Skin of body (tissue), 1 donor: ENCODE measurements at regions not wholly inside any gene's neighbourhood (a gene's known extent, or its start where the extent isn't known, plus 50 kb on each side); places are given as distances from the start of the nearest gene placed in this dataset.
"Not testable (repeated sequence)": the region's sequence is repeated elsewhere in the genome, so short reads cannot be mapped to it uniquely, and the experiment has no call there.

Source experiments
- DNase-seq: peaks from one replicate; lab custom pipeline; 2025; lab: John Stamatoyannopoulos, UW

- peak; percentile 25 for DNase-seq
Observed at GRCh38 chr10:6699336-6699735, 119.3 kb upstream of the PRKCQ start.

GRCh38 chr10:6695519-6695918 is 115.4 kb upstream of the PRKCQ start:
- DNase-seq, result no peak

GRCh38 chr10:6694447-6695140 is 114.5 kb upstream of the PRKCQ start:
- DNase-seq, result no peak

GRCh38 chr10:6692856-6693255 is 112.8 kb upstream of the PRKCQ start:
- no peak for DNase-seq

- no peak for DNase-seq
Observed at GRCh38 chr10:6692103-6692502, 112.0 kb upstream of the PRKCQ start.

- DNase-seq, result no peak
Observed at GRCh38 chr10:6689036-6689435, 109.0 kb upstream of the PRKCQ start.

GRCh38 chr10:6680735-6681134 is 100.7 kb upstream of the PRKCQ start:
- DNase-seq, result no peak

GRCh38 chr10:6678956-6679355 is 98.9 kb upstream of the PRKCQ start:
- DNase-seq, result no peak

- peak; percentile 8 for DNase-seq
Observed at GRCh38 chr10:6678211-6678803, 98.2 kb upstream of the PRKCQ start.

GRCh38 chr10:6677129-6677528 is 97.1 kb upstream of the PRKCQ start:
- not testable (repeated sequence) for DNase-seq

- no peak for DNase-seq
Observed at GRCh38 chr10:6674291-6674690, 94.2 kb upstream of the PRKCQ start.

GRCh38 chr10:6671976-6672375 is 91.9 kb upstream of the PRKCQ start:
- no peak for DNase-seq

- peak; percentile 56 for DNase-seq
Observed at GRCh38 chr10:6669269-6669859, 89.3 kb upstream of the PRKCQ start.

- peak; percentile 42 for DNase-seq
Observed at GRCh38 chr10:6667679-6668270, 87.7 kb upstream of the PRKCQ start.

- DNase-seq, result no peak
Observed at GRCh38 chr10:6667150-6667549, 87.1 kb upstream of the PRKCQ start.

GRCh38 chr10:6665847-6666246 is 85.8 kb upstream of the PRKCQ start:
- DNase-seq, result no peak

GRCh38 chr10:6660460-6660859 is 80.4 kb upstream of the PRKCQ start:
- no peak for DNase-seq

GRCh38 chr10:6659451-6659850 is 79.4 kb upstream of the PRKCQ start:
- DNase-seq, result no peak

GRCh38 chr10:6657669-6658068 is 77.6 kb upstream of the PRKCQ start:
- no peak for DNase-seq

- DNase-seq, result no peak
Observed at GRCh38 chr10:6657196-6657595, 77.1 kb upstream of the PRKCQ start.

GRCh38 chr10:6654571-6654970 is 74.5 kb upstream of the PRKCQ start:
- DNase-seq, result no peak

GRCh38 chr10:6650586-6650985 is 70.5 kb upstream of the PRKCQ start:
- no peak for DNase-seq

GRCh38 chr10:6649903-6650302 is 69.8 kb upstream of the PRKCQ start:
- DNase-seq, result no peak
